ENCODE measurements at regions not wholly inside any gene's neighbourhood (a gene's known extent, or its start where the extent isn't known, plus 50 kb on each side); places are given as distances from the start of the nearest gene placed in this dataset.
A peak's percentile ranks its signal among the peaks of the same experiment; 100 is the strongest.
"Not testable (repeated sequence)": the region's sequence is repeated elsewhere in the genome, so short reads cannot be mapped to it uniquely, and the experiment has no call there.

DNA sequence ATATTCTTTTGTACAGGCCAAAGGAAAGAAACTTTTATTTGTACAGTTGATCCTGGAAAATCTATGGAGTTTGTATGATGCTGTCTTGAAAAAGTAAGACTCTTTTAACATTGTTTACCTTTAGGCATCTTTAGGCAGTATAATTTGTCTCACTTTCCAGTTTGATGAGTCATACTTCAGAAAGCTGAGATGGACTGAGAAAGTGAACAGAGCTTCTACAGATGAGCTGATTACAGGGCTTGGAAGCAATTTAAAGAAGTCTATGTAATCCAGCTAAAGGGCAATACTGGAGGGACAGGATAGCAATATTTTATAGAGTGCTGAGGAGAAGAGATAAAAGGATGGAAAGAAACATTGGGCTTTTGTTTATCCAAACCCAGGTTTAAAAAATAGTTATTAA, 123.5 kb upstream of the GOLGA6L4 start:
- peak in 2 of 3 donors; percentile 8 to 33 for DNase-seq
- no peaks in the 10 kb centered on the region for H3K36me3 ChIP-seq (ENCODE audit: control insufficient read depth in 4 of 4, insufficient read depth in 4 of 4, low read length in 3 of 4)
- POLR2A ChIA-PET = no interaction called here
- no peaks in the 10 kb centered on the region for H3K9me3 ChIP-seq (ENCODE audit: control extremely low read depth in 1 of 5, control insufficient read depth in 4 of 5, insufficient read depth in 2 of 5, low read depth in 1 of 5, low read length in 4 of 5)
- no peaks in the 10 kb centered on the region for H3K27me3 ChIP-seq (replicated peaks in 2 of 5; ENCODE audit: control insufficient read depth in 4 of 5, insufficient read depth in 5 of 5, low read length in 4 of 5)
- no peak overlapping the region for H3K27ac ChIP-seq (ENCODE audit: insufficient read depth in 1 of 2, low read depth in 1 of 2, low read length in 2 of 2, poor library complexity in 1 of 2, severe bottlenecking in 2 of 2)
- no peak overlapping the region for H3K4me3 ChIP-seq (ENCODE audit: control insufficient read depth in 1 of 7, extremely low read depth in 1 of 7, insufficient read depth in 4 of 7, low read depth in 2 of 7, low read length in 6 of 7)
- no peaks in the 10 kb centered on the region for H3K4me1 ChIP-seq (ENCODE audit: control extremely low read depth in 1 of 4, control insufficient read depth in 4 of 4, insufficient read depth in 4 of 4, low read length in 3 of 4)
- CTCF ChIA-PET = no interaction called here

DNA sequence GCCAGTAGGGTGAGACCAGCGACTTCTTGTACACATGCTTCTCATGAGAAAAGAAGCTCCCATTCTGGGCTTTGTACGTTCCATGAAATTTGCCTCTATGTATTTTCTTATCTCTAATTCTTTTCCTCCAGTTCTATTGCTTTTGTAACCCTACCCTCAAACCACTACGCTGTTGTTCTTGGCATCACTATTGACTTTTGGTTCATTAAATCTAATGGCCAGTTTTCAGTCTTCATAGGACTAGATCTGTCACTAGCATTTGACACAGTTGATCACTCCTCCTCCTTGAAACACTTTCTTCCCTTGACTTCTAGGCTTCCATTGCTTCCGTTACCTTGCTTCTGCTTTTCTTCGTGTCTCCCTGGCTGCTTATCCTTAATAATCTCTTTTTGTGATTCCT, 121.7 kb upstream of the GOLGA6L4 start:
- ChIA-PET POLR2A (no interaction called here), CTCF (no interaction called here)
- no peak overlapping the region for H3K27ac ChIP-seq (ENCODE audit: insufficient read depth in 1 of 2, low read depth in 1 of 2, low read length in 2 of 2, poor library complexity in 1 of 2, severe bottlenecking in 2 of 2)
- no peaks in the 10 kb centered on the region for H3K27me3 ChIP-seq (replicated peaks in 2 of 5; ENCODE audit: control insufficient read depth in 4 of 5, insufficient read depth in 5 of 5, low read length in 4 of 5)
- H3K36me3 ChIP-seq (ENCODE audit: control insufficient read depth in 4 of 4, insufficient read depth in 4 of 4, low read length in 3 of 4) = no peaks in the 10 kb centered on the region
- DNase-seq = no peak
- no peaks in the 10 kb centered on the region for H3K9me3 ChIP-seq (ENCODE audit: control extremely low read depth in 1 of 5, control insufficient read depth in 4 of 5, insufficient read depth in 2 of 5, low read depth in 1 of 5, low read length in 4 of 5)
- WGBS (ENCODE audit: insufficient coverage) = 95% methylated on average over 5 of the region's 5 CpGs
- no peaks in the 10 kb centered on the region for H3K4me1 ChIP-seq (ENCODE audit: control extremely low read depth in 1 of 4, control insufficient read depth in 4 of 4, insufficient read depth in 4 of 4, low read length in 3 of 4)
- H3K4me3 ChIP-seq (ENCODE audit: control insufficient read depth in 1 of 7, extremely low read depth in 1 of 7, insufficient read depth in 4 of 7, low read depth in 2 of 7, low read length in 6 of 7) = no peak overlapping the region

DNA sequence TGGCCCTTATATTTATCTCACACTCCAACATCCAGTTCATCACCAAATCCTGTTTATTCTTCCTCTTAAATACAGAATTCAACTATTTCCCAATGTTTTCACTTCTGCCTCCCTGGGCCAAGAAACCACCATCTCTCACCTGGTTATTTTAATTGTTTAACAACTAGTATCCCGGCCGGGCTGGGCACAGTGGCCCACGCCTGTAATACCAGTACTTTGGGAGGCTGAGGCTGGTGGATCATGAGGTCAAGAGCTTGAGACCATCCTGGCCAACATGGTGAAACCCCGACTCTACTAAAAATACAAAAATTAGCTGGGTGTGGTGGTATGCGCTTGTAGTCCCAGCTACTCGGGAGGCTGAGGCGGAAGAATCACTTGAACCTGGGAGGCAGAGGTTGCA, 120.9 kb upstream of the GOLGA6L4 start:
- CTCF ChIA-PET; POLR2A ChIA-PET; H3K4me3 ChIP-seq (ENCODE audit: control insufficient read depth in 1 of 7, extremely low read depth in 1 of 7, insufficient read depth in 4 of 7, low read depth in 2 of 7, low read length in 6 of 7); DNase-seq; H3K4me1 ChIP-seq (ENCODE audit: control extremely low read depth in 1 of 4, control insufficient read depth in 4 of 4, insufficient read depth in 4 of 4, low read length in 3 of 4); H3K9me3 ChIP-seq (ENCODE audit: control extremely low read depth in 1 of 5, control insufficient read depth in 4 of 5, insufficient read depth in 2 of 5, low read depth in 1 of 5, low read length in 4 of 5); H3K36me3 ChIP-seq (ENCODE audit: control insufficient read depth in 4 of 4, insufficient read depth in 4 of 4, low read length in 3 of 4); H3K27me3 ChIP-seq (replicated peaks in 2 of 5; ENCODE audit: control insufficient read depth in 4 of 5, insufficient read depth in 5 of 5, low read length in 4 of 5); H3K27ac ChIP-seq (ENCODE audit: insufficient read depth in 1 of 2, low read depth in 1 of 2, low read length in 2 of 2, poor library complexity in 1 of 2, severe bottlenecking in 2 of 2): not testable (repeated sequence)
- 100% methylated on average over 3 of the region's 7 CpGs for WGBS (ENCODE audit: insufficient coverage)

DNA sequence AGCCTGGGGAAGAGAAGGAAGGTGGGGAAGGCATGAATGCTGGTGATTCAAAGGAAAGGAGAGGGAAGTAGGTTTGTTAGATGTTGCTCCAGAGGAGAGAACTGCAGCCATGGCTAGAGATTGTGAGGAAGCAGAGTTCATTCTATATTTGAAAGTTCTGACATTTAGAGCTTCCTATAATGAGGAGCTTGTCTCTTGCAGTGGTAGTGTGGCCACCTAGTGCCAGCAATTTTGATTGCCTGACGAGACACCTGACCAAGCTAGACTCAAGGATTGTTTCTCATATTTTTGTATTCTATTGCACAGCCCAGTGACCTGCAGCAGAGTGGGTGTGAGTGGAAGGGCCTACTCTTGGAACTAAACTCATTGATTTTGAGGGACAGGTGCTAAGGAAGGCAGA, 116.2 kb upstream of the GOLGA6L4 start:
- 67% methylated on average over 1 of the region's 1 CpG for WGBS (ENCODE audit: insufficient coverage)
- peak in 2 of 3 donors; percentile 15 to 18 for DNase-seq
- CTCF ChIA-PET; H3K27me3 ChIP-seq (replicated peaks in 2 of 5; ENCODE audit: control insufficient read depth in 4 of 5, insufficient read depth in 5 of 5, low read length in 4 of 5); POLR2A ChIA-PET; H3K27ac ChIP-seq (ENCODE audit: insufficient read depth in 1 of 2, low read depth in 1 of 2, low read length in 2 of 2, poor library complexity in 1 of 2, severe bottlenecking in 2 of 2); H3K4me1 ChIP-seq (ENCODE audit: control extremely low read depth in 1 of 4, control insufficient read depth in 4 of 4, insufficient read depth in 4 of 4, low read length in 3 of 4); H3K9me3 ChIP-seq (ENCODE audit: control extremely low read depth in 1 of 5, control insufficient read depth in 4 of 5, insufficient read depth in 2 of 5, low read depth in 1 of 5, low read length in 4 of 5); H3K4me3 ChIP-seq (ENCODE audit: control insufficient read depth in 1 of 7, extremely low read depth in 1 of 7, insufficient read depth in 4 of 7, low read depth in 2 of 7, low read length in 6 of 7); H3K36me3 ChIP-seq (ENCODE audit: control insufficient read depth in 4 of 4, insufficient read depth in 4 of 4, low read length in 3 of 4): not testable (repeated sequence)

DNA sequence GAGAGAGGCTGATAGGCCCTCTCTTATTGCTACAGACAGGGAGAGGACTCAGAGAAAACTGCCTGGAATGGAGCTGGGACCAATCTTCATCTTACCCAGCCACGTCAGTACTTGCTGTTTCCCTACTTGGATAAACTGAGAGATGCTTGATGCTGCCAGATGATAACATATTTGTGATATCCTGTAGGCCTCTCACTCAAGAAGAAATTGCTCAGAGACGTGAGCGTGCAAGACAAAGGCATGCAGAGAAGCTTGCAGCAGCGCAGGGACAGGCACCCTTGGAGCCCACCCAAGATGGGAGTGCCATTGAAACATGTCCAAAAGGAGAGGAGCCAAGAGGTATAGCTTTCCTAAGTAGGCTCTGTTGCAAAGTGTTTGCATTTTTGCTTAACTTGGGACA, 114.7 kb upstream of the GOLGA6L4 start:
- H3K27me3 ChIP-seq (replicated peaks in 2 of 5; ENCODE audit: control insufficient read depth in 4 of 5, insufficient read depth in 5 of 5, low read length in 4 of 5); H3K27ac ChIP-seq (ENCODE audit: insufficient read depth in 1 of 2, low read depth in 1 of 2, low read length in 2 of 2, poor library complexity in 1 of 2, severe bottlenecking in 2 of 2); H3K9me3 ChIP-seq (ENCODE audit: control extremely low read depth in 1 of 5, control insufficient read depth in 4 of 5, insufficient read depth in 2 of 5, low read depth in 1 of 5, low read length in 4 of 5); H3K4me1 ChIP-seq (ENCODE audit: control extremely low read depth in 1 of 4, control insufficient read depth in 4 of 4, insufficient read depth in 4 of 4, low read length in 3 of 4); CTCF ChIA-PET; DNase-seq; H3K36me3 ChIP-seq (ENCODE audit: control insufficient read depth in 4 of 4, insufficient read depth in 4 of 4, low read length in 3 of 4); POLR2A ChIA-PET; H3K4me3 ChIP-seq (ENCODE audit: control insufficient read depth in 1 of 7, extremely low read depth in 1 of 7, insufficient read depth in 4 of 7, low read depth in 2 of 7, low read length in 6 of 7): not testable (repeated sequence)
- 100% methylated on average over 3 of the region's 4 CpGs for WGBS (ENCODE audit: insufficient coverage)

DNA sequence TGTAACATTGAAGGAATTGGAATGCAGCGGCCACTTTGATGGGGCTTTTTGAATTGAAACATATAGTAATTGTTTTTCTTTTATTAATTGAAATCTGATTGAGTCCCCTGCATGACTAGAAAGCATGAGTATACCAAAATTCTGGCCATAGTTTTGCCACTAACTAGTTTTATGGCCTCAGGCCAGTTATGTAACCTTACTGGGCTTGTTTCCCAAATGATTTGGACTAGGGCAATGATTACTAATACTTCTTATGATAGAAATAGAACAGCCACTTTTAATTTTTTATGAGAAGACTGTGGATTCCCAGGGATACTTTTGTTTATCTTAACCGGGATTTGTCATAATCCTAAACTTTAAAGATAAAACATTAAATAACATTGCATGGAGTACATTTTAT, 106.9 kb upstream of the GOLGA6L4 start:
- H3K27ac ChIP-seq (ENCODE audit: insufficient read depth in 1 of 2, low read depth in 1 of 2, low read length in 2 of 2, poor library complexity in 1 of 2, severe bottlenecking in 2 of 2); H3K27me3 ChIP-seq (replicated peaks in 2 of 5; ENCODE audit: control insufficient read depth in 4 of 5, insufficient read depth in 5 of 5, low read length in 4 of 5); CTCF ChIA-PET; H3K4me3 ChIP-seq (ENCODE audit: control insufficient read depth in 1 of 7, extremely low read depth in 1 of 7, insufficient read depth in 4 of 7, low read depth in 2 of 7, low read length in 6 of 7); H3K4me1 ChIP-seq (ENCODE audit: control extremely low read depth in 1 of 4, control insufficient read depth in 4 of 4, insufficient read depth in 4 of 4, low read length in 3 of 4); H3K9me3 ChIP-seq (ENCODE audit: control extremely low read depth in 1 of 5, control insufficient read depth in 4 of 5, insufficient read depth in 2 of 5, low read depth in 1 of 5, low read length in 4 of 5); DNase-seq; H3K36me3 ChIP-seq (ENCODE audit: control insufficient read depth in 4 of 4, insufficient read depth in 4 of 4, low read length in 3 of 4); POLR2A ChIA-PET: not testable (repeated sequence)
- WGBS (ENCODE audit: insufficient coverage) = no CpG with 5 or more reads among the region's 2 CpGs

DNA sequence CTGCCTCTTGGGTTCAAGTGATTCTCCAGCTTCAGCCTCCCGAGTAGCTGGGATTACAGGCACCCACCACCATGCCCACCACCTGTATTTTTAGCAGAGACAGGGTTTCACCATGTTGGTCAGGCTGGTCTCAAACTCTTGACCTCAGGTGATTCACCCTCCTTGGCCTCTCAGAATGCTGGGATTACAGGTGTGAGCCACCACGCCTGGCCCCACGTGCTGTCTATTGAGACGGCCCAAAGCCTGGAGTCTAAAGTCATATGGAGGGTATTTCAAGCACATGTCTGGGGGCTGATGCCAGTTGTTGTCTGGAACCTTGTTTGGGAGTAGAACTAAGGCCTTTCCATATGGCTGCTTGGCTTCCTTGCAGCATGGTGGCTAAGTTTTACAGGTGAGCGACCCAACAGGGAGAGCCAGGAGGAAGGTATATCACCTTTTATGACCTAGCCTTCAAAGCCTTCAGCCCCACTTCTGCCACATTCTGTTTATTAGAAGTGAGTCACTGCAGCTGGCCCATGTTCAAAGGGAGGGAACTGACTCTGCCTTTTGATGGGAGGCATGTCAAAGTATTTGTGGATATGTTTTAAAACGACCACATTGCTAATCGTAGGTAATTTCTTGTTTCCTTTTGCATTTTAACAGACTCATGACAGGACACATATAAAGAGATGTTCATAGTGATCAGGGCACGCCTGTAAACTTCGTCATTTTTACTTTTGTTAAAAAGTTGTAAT, 105.3 kb upstream of the GOLGA6L4 start:
- CTCF ChIA-PET = not testable (repeated sequence)
- 97% methylated on average over 4 of the region's 9 CpGs for WGBS (ENCODE audit: insufficient coverage)

More for the DNA sequence above, 105.3 kb upstream of the GOLGA6L4 start:
- H3K4me1 ChIP-seq (ENCODE audit: control extremely low read depth in 1 of 4, control insufficient read depth in 4 of 4, insufficient read depth in 4 of 4, low read length in 3 of 4); H3K36me3 ChIP-seq (ENCODE audit: control insufficient read depth in 4 of 4, insufficient read depth in 4 of 4, low read length in 3 of 4); H3K27ac ChIP-seq (ENCODE audit: insufficient read depth in 1 of 2, low read depth in 1 of 2, low read length in 2 of 2, poor library complexity in 1 of 2, severe bottlenecking in 2 of 2); H3K4me3 ChIP-seq (ENCODE audit: control insufficient read depth in 1 of 7, extremely low read depth in 1 of 7, insufficient read depth in 4 of 7, low read depth in 2 of 7, low read length in 6 of 7); H3K9me3 ChIP-seq (ENCODE audit: control extremely low read depth in 1 of 5, control insufficient read depth in 4 of 5, insufficient read depth in 2 of 5, low read depth in 1 of 5, low read length in 4 of 5); H3K27me3 ChIP-seq (replicated peaks in 2 of 5; ENCODE audit: control insufficient read depth in 4 of 5, insufficient read depth in 5 of 5, low read length in 4 of 5); DNase-seq; POLR2A ChIA-PET: not testable (repeated sequence)

Measured in common myeloid progenitor, CD34-positive (primary cell).